Omental fat pad (tissue), 3 donors: ENCODE measurements at regions not wholly inside any gene's neighbourhood (a gene's known extent, or its start where the extent isn't known, plus 50 kb on each side); places are given as distances from the start of the nearest gene placed in this dataset.
"Not testable (repeated sequence)": the region's sequence is repeated elsewhere in the genome, so short reads cannot be mapped to it uniquely, and the experiment has no call there.

Experiments
- ATAC-seq: fragments of 150-250 bp; one replicate; pipeline ENCODE4 v1.9.1; 2016; ENCODE audit warnings: mild to moderate bottlenecking, moderate library complexity; ENCODE audit not compliant: low FRiP score
- DNase-seq: peaks from one replicate; pipeline ENCODE4 v3.0.0-alpha.2; 2019; ENCODE audit warnings: low spot score
- CTCF ChIP-seq, 3 donors: fragments of 450-650 bp; IDR thresholded peaks; one replicate each; pipeline ENCODE4 v1.5.1; 2016 to 2017; ENCODE audit warnings: antibody characterized with exemption in 3 of 3, mild to moderate bottlenecking in 3 of 3, moderate library complexity in 2 of 3

- TF ChIP-seq CTCF (IDR thresholded peaks at IDR 0.05): no peak
- DNase-seq (no peak), ATAC-seq (no peak)
Observed at GRCh38 chr15:95687686-95688085, 642.8 kb upstream of the NR2F2 start.

GRCh38 chr15:95690631-95691340 lies 639.7 kb upstream of the NR2F2 start:
- TF ChIP-seq CTCF (IDR thresholded peaks at IDR 0.05): no peak
- DNase-seq (no peak), ATAC-seq (no peak)

GRCh38 chr15:95693917-95694316 lies 636.6 kb upstream of the NR2F2 start:
- no peak for ATAC-seq
- TF ChIP-seq CTCF (IDR thresholded peaks at IDR 0.05): no peak
- DNase-seq: no peak

- no peak for ATAC-seq
- TF ChIP-seq CTCF (IDR thresholded peaks at IDR 0.05): no peak
- no peak for DNase-seq
Observed at GRCh38 chr15:95698230-95698629, 632.3 kb upstream of the NR2F2 start.

- no peak for TF ChIP-seq CTCF (IDR thresholded peaks at IDR 0.05)
- DNase-seq (no peak), ATAC-seq (no peak)
Observed at GRCh38 chr15:95698951-95699350, 631.5 kb upstream of the NR2F2 start.

- TF ChIP-seq CTCF (IDR thresholded peaks at IDR 0.05): no peak
- ATAC-seq (no peak), DNase-seq (no peak)
Observed at GRCh38 chr15:95699578-95699977, 630.9 kb upstream of the NR2F2 start.

- ATAC-seq, DNase-seq: not testable (repeated sequence)
Observed at GRCh38 chr15:95700692-95701091, 629.8 kb upstream of the NR2F2 start.
